ENCODE measurements at regions not wholly inside any gene's neighbourhood (a gene's known extent, or its start where the extent isn't known, plus 50 kb on each side); places are given as distances from the start of the nearest gene placed in this dataset.

DNA sequence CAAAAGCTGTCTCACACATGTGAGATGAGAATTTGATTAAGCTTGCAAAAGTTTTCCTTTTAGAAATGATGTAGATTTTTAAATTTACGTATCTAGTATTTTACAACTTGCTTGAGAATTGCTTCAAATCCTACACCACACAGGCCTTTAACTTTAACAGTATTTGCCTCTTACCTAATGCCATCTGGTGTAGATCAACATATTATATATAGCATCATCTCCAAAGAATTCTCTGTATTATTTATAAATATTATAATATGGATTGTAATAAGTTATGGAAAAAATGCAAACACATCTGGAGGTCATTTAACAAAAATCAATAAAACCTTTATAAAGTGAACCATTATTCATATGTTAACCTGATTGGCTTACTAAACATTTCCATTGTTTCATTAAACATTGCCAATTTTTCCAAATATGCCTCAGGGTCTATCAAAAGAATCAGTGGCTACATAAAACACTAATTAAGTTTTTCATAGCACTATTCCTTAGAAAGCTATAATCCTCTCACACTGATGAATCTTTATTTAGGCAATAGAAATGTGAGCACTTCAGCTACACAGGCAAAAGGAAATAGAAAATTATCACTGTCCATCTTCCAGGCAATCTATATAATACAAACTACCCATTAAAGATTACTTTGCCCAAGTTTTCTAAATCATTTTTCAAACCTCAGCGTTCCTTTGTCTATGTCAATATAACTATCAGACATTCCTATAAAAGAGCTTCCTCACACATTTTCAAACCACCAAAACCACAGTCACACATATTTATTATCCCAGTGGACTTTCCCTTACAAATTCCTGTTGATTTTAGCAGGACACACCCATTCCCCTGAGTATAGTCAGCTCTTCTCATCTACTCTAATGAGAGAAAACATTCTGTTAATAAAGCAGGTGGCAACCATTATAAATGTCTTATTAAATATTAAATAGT is 83.5 kb upstream of the INTU start:
- no peak for DNase-seq (ENCODE audit: low read depth)
- TF ChIP-seq, protein P1, sequence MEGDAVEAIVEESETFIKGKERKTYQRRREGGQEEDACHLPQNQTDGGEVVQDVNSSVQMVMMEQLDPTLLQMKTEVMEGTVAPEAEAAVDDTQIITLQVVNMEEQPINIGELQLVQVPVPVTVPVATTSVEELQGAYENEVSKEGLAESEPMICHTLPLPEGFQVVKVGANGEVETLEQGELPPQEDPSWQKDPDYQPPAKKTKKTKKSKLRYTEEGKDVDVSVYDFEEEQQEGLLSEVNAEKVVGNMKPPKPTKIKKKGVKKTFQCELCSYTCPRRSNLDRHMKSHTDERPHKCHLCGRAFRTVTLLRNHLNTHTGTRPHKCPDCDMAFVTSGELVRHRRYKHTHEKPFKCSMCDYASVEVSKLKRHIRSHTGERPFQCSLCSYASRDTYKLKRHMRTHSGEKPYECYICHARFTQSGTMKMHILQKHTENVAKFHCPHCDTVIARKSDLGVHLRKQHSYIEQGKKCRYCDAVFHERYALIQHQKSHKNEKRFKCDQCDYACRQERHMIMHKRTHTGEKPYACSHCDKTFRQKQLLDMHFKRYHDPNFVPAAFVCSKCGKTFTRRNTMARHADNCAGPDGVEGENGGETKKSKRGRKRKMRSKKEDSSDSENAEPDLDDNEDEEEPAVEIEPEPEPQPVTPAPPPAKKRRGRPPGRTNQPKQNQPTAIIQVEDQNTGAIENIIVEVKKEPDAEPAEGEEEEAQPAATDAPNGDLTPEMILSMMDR (IDR thresholded peaks at IDR 0.05; ENCODE audit: insufficient read depth, low read depth, low read length): no peak
- H3K4me3 ChIP-seq (ENCODE audit: low read depth, low read length): no peak overlapping the region

DNA sequence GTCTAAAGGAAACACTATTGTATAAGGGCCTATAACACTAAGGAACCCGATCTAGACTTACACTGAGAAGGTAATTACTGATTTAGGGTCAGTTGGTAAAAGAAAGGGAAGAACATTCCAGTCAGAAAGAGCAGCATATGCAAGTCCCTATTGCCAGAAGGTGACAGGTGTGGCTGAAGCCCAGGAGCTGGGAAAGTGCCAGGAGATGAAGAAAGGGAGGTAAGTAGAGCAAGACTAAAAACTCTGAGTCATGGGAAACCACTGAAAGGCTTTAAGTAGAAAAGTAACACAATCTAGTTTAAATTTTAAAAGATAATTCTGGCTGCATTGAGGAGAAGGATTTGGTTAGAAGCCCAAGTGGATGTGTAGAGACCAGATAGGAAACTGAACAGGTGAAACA is 77.7 kb upstream of the INTU start:
- H3K4me3 ChIP-seq (ENCODE audit: low read depth, low read length): no peak overlapping the region
- no peak for DNase-seq (ENCODE audit: low read depth)
- TF ChIP-seq, protein P1 (IDR thresholded peaks at IDR 0.05; ENCODE audit: insufficient read depth, low read depth, low read length): no peak

GRCh38 chr4:127558088-127558487 is 74.7 kb upstream of the INTU start:
- H3K4me3 ChIP-seq (ENCODE audit: low read depth, low read length): no peak overlapping the region
- TF ChIP-seq, protein P1 (IDR thresholded peaks at IDR 0.05; ENCODE audit: insufficient read depth, low read depth, low read length): no peak

DNA sequence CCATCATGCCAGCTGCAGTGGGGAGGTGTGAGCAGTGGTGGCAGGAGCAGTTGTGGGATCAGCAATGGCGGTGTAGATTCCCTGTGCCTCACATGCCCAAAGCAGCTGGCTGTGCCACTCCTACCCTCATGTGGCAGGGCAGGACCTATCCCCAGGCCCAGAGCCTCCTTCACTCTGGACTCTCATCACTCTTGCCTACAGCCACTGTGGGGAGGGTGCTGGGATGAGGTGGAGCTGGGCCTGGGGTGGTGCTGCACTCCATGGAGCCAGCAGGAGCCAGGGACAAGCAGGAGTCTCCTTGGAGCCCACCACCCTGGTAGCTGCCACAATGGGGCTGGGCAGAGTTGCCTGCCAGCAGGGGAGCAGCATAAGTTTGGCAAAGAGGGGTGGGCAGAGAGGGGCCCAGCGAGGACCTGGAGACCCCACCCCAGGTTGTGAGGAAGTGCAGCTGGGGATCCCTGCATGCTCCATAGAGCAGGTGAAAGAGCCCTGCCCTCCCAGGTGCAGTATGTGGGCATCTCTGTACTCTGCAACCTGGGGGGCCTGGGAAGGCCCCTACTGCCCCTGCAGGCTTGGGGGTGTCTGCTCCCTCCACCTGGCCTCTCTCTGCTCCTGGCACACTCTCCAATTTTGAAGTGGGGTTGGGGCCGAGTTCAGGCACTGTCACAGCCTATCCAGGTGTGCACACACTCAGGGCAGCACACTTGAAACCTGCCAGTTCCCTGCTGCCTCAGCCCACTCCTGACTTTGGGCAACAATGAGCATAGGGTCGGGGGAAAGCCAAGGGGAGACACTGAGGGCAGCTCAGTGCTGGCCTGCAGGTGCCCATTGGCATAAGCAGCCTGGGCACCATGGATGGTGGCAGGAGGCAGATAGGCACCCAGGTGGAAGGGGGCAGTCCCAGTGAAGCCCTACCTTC is 74.0 kb upstream of the INTU start:
- DNase-seq (ENCODE audit: low read depth): no peak
- TF ChIP-seq, protein P1 (IDR thresholded peaks at IDR 0.05; ENCODE audit: insufficient read depth, low read depth, low read length): no peak
- H3K4me3 ChIP-seq (ENCODE audit: low read depth, low read length): no peak overlapping the region

More at GRCh38 chr4:127558088-127558487, 74.7 kb upstream of the INTU start:
- no peak for DNase-seq (ENCODE audit: low read depth)

GRCh38 chr4:127559981-127560380 is 72.8 kb upstream of the INTU start:
- TF ChIP-seq, protein P1 (IDR thresholded peaks at IDR 0.05; ENCODE audit: insufficient read depth, low read depth, low read length): no peak
- no peak for DNase-seq (ENCODE audit: low read depth)
- no peak overlapping the region for H3K4me3 ChIP-seq (ENCODE audit: low read depth, low read length)

GRCh38 chr4:127560755-127561154 is 72.0 kb upstream of the INTU start:
- no peak overlapping the region for H3K4me3 ChIP-seq (ENCODE audit: low read depth, low read length)
- TF ChIP-seq, protein P1 (IDR thresholded peaks at IDR 0.05; ENCODE audit: insufficient read depth, low read depth, low read length): no peak
- no peak for DNase-seq (ENCODE audit: low read depth)

All from fibroblast of villous mesenchyme (primary cell).